HEK293 (cell line): ENCODE measurements at regions not wholly inside any gene's neighbourhood (a gene's known extent, or its start where the extent isn't known, plus 50 kb on each side); places are given as distances from the start of the nearest gene placed in this dataset.

Experiments used
- CTCF ChIA-PET: fragments of 350-600 bp; formaldehyde crosslinking; extraction: SDS; loops from one replicate; lab custom pipeline; 2021; ENCODE audit warnings: antibody characterized with exemption; lab: Yijun Ruan, JAX
- POLR2A ChIA-PET: fragments of 300-600 bp; formaldehyde crosslinking; extraction: SDS; loops from one replicate; lab custom pipeline; 2020; ENCODE audit warnings: antibody characterized with exemption, inconsistent platforms; lab: Yijun Ruan, JAX
- H3K27ac ChIP-seq: fragments of 200-500 bp; sonication (Bioruptor generic); 2 replicates; pipeline ENCODE4 v1.5.1; 2014; ENCODE audit warnings: low read depth, low read length, control low read depth, inconsistent platforms; ENCODE audit errors: extremely low read depth
- H3K36me3 ChIP-seq, 2 experiments: fragments of 200-500 bp in 1 of 2; sonication (Bioruptor generic) in 1 of 2; 1 replicate in 1 of 2; 2 replicates in 1 of 2; pipeline ENCODE4 v1.5.1; 2014 to 2017; ENCODE audit warnings: inconsistent platforms in 2 of 2, low read length in 2 of 2; ENCODE audit not compliant: control insufficient read depth in 2 of 2, insufficient read depth in 1 of 2
- H3K4me1 ChIP-seq: fragments of 200-500 bp; sonication (Bioruptor generic); 2 replicates; pipeline ENCODE4 v1.5.1; 2014; ENCODE audit warnings: mild to moderate bottlenecking, low read length, inconsistent platforms; ENCODE audit not compliant: control insufficient read depth, insufficient read depth
- H3K4me3 ChIP-seq: 2 replicates; pipeline ENCODE4 v1.5.1; 2011; ENCODE audit warnings: low read depth, mild to moderate bottlenecking, control low read depth, low read length, moderate library complexity
- H3K9me3 ChIP-seq: fragments of 200-500 bp; sonication (Bioruptor generic); 2 replicates; pipeline ENCODE4 v1.5.1; 2014; ENCODE audit warnings: low read depth, low read length, inconsistent platforms; ENCODE audit not compliant: control insufficient read depth, insufficient read depth
- MYNN ChIP-seq: fragments of 450-650 bp; formaldehyde crosslinking; IDR thresholded peaks from 2 replicates; pipeline ENCODE4 v1.5.1; 2016; ENCODE audit warnings: missing biosample characterization, missing genetic modification characterization, borderline replicate concordance
- REPIN1 ChIP-seq: fragments of 450-650 bp; formaldehyde crosslinking; IDR thresholded peaks from 2 replicates; pipeline ENCODE4 v1.5.1; 2017; ENCODE audit warnings: missing biosample characterization, missing genetic modification characterization, low read depth
- SCRT1 ChIP-seq: fragments of 450-650 bp; formaldehyde crosslinking; IDR thresholded peaks from 2 replicates; pipeline ENCODE4 v1.5.1; 2016; ENCODE audit warnings: missing biosample characterization, missing genetic modification characterization, borderline replicate concordance
- SP7 ChIP-seq: fragments of 450-650 bp; formaldehyde crosslinking; IDR thresholded peaks from 2 replicates; pipeline ENCODE4 v1.5.1; 2016; ENCODE audit warnings: missing biosample characterization, missing genetic modification characterization
- ZBTB1 ChIP-seq: fragments of 450-650 bp; formaldehyde crosslinking; IDR thresholded peaks from 2 replicates; pipeline ENCODE4 v1.5.1; 2016; ENCODE audit warnings: missing biosample characterization, missing genetic modification characterization
- ZNF324 ChIP-seq: fragments of 450-650 bp; formaldehyde crosslinking; IDR thresholded peaks from 2 replicates; pipeline ENCODE4 v1.5.1; 2016; ENCODE audit warnings: missing biosample characterization, missing genetic modification characterization
- ZNF394 ChIP-seq: fragments of 450-650 bp; formaldehyde crosslinking; IDR thresholded peaks from 2 replicates; pipeline ENCODE4 v1.5.1; 2016; ENCODE audit warnings: missing biosample characterization, missing genetic modification characterization, mild to moderate bottlenecking, moderate library complexity, borderline replicate concordance
- ZNF544 ChIP-seq: fragments of 450-650 bp; formaldehyde crosslinking; IDR thresholded peaks from 2 replicates; pipeline ENCODE4 v1.5.0; 2017; ENCODE audit warnings: missing biosample characterization, missing genetic modification characterization
- ZNF560 ChIP-seq: fragments of 450-650 bp; formaldehyde crosslinking; IDR thresholded peaks from 2 replicates; pipeline ENCODE4 v1.5.1; 2017; ENCODE audit warnings: missing biosample characterization, missing genetic modification characterization, borderline replicate concordance
- ZNF701 ChIP-seq: fragments of 450-650 bp; formaldehyde crosslinking; IDR thresholded peaks from 2 replicates; pipeline ENCODE4 v1.5.1; 2016; ENCODE audit warnings: missing biosample characterization, missing genetic modification characterization
- ZNF830 ChIP-seq: fragments of 450-650 bp; IDR thresholded peaks from 2 replicates; pipeline ENCODE4 v1.5.0; 2018; ENCODE audit warnings: missing biosample characterization, missing genetic modification characterization, low read depth, mild to moderate bottlenecking, moderate library complexity
- ZSCAN23 ChIP-seq: fragments of 450-650 bp; formaldehyde crosslinking; IDR thresholded peaks from 2 replicates; pipeline ENCODE4 v1.5.1; 2016; ENCODE audit warnings: missing biosample characterization, missing genetic modification characterization
- TF ChIP-seq, protein P1 (sequence below): fragments of 450-650 bp; formaldehyde crosslinking; IDR thresholded peaks from 2 replicates; pipeline ENCODE4 v1.5.1; 2016; ENCODE audit warnings: missing biosample characterization, missing genetic modification characterization, borderline replicate concordance
- TF ChIP-seq, protein P2 (sequence below): fragments of 450-650 bp; formaldehyde crosslinking; IDR thresholded peaks from 2 replicates; pipeline ENCODE4 v1.5.1; 2016; ENCODE audit warnings: missing biosample characterization, missing genetic modification characterization
- TF ChIP-seq, protein P3 (sequence below): fragments of 450-650 bp; formaldehyde crosslinking; IDR thresholded peaks from 2 replicates; pipeline ENCODE4 v1.5.1; 2016; ENCODE audit warnings: missing biosample characterization, missing genetic modification characterization

DNA sequence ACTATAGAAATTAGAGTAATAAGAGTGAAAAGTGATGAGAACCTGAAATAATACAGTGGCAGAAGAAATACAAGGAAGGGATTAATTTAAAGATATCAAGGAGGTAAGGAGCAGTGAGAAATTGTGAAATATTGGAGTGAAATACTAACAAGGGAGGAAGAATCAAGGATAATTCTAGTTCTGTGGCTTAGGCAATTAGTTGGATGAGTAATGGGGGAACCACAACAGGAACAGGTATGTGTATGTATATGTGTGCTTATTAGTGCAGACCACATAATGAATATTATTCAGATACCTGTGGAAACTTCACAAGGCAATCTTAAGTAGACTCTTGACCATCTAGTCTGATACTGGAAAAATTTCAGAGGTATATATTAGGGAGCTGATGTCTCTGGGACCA lies 143.3 kb downstream of the TINAG start (continued):
- TF ChIP-seq, protein P1, sequence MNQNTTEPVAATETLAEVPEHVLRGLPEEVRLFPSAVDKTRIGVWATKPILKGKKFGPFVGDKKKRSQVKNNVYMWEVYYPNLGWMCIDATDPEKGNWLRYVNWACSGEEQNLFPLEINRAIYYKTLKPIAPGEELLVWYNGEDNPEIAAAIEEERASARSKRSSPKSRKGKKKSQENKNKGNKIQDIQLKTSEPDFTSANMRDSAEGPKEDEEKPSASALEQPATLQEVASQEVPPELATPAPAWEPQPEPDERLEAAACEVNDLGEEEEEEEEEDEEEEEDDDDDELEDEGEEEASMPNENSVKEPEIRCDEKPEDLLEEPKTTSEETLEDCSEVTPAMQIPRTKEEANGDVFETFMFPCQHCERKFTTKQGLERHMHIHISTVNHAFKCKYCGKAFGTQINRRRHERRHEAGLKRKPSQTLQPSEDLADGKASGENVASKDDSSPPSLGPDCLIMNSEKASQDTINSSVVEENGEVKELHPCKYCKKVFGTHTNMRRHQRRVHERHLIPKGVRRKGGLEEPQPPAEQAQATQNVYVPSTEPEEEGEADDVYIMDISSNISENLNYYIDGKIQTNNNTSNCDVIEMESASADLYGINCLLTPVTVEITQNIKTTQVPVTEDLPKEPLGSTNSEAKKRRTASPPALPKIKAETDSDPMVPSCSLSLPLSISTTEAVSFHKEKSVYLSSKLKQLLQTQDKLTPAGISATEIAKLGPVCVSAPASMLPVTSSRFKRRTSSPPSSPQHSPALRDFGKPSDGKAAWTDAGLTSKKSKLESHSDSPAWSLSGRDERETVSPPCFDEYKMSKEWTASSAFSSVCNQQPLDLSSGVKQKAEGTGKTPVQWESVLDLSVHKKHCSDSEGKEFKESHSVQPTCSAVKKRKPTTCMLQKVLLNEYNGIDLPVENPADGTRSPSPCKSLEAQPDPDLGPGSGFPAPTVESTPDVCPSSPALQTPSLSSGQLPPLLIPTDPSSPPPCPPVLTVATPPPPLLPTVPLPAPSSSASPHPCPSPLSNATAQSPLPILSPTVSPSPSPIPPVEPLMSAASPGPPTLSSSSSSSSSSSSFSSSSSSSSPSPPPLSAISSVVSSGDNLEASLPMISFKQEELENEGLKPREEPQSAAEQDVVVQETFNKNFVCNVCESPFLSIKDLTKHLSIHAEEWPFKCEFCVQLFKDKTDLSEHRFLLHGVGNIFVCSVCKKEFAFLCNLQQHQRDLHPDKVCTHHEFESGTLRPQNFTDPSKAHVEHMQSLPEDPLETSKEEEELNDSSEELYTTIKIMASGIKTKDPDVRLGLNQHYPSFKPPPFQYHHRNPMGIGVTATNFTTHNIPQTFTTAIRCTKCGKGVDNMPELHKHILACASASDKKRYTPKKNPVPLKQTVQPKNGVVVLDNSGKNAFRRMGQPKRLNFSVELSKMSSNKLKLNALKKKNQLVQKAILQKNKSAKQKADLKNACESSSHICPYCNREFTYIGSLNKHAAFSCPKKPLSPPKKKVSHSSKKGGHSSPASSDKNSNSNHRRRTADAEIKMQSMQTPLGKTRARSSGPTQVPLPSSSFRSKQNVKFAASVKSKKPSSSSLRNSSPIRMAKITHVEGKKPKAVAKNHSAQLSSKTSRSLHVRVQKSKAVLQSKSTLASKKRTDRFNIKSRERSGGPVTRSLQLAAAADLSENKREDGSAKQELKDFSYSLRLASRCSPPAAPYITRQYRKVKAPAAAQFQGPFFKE (tag by site-specific recombination) = no peak
- TF ChIP-seq ZNF830 (tag by site-specific recombination) (no peak), SP7 (no peak), ZNF701 (tag by site-specific recombination) (no peak)
- TF ChIP-seq, protein P2, sequence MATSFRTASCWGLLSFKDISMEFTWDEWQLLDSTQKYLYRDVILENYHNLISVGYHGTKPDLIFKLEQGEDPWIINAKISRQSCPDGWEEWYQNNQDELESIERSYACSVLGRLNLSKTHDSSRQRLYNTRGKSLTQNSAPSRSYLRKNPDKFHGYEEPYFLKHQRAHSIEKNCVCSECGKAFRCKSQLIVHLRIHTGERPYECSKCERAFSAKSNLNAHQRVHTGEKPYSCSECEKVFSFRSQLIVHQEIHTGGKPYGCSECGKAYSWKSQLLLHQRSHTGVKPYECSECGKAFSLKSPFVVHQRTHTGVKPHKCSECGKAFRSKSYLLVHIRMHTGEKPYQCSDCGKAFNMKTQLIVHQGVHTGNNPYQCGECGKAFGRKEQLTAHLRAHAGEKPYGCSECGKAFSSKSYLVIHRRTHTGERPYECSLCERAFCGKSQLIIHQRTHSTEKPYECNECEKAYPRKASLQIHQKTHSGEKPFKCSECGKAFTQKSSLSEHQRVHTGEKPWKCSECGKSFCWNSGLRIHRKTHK (tag by site-specific recombination) = no peak

DNA sequence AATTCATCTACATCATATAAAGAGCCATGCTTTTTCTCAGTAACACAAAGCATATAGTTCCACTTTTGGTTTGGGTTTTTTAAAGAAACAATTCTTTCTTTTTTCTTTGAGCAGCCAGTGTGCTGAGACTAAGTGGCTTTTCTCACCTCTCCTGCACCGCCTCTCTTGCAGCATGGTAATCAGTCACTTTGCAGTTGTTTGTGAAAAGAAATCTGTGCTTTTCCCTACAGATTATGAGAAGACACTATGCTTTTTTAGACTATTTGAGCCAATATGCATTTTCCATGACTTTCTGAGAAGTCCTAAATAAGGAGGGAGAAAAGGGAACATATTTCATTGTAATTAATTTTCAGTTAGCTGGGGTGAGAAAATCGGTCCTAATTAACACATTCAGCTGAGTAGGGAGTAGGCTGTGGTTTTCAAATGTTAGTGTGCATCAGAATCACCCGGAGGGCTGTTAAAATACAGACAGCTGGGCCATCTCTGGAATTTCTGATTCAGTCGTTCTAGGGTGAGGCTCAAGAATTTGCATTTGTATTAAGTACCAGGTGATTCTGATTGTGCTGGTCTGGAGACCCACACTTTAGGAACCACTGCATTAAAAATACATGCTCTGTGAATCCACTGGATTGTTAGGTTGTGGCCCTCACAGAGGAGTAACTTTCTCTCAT lies 155.2 kb downstream of the TINAG start:
- ChIA-PET CTCF (no interaction called here), POLR2A (no interaction called here)
- TF ChIP-seq ZSCAN23 (tag by site-specific recombination) = no peak
- TF ChIP-seq ZNF324 (tag by site-specific recombination) = no peak
- TF ChIP-seq MYNN = no peak
- no peak for TF ChIP-seq ZBTB1
- no peak for TF ChIP-seq ZNF560 (tag by site-specific recombination)
- no peak for TF ChIP-seq SCRT1 (tag by site-specific recombination)
- no peak for TF ChIP-seq REPIN1 (tag by site-specific recombination)
- TF ChIP-seq ZNF394 (tag by site-specific recombination) = no peak
- TF ChIP-seq, protein P3, sequence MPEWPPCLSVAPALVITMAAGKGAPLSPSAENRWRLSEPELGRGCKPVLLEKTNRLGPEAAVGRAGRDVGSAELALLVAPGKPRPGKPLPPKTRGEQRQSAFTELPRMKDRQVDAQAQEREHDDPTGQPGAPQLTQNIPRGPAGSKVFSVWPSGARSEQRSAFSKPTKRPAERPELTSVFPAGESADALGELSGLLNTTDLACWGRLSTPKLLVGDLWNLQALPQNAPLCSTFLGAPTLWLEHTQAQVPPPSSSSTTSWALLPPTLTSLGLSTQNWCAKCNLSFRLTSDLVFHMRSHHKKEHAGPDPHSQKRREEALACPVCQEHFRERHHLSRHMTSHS = no peak
- no peak for TF ChIP-seq ZNF544 (tag by site-specific recombination)
- H3K9me3 ChIP-seq = no peaks in the 10 kb centered on the region
- H3K4me1 ChIP-seq = no peaks in the 10 kb centered on the region
- no peaks in the 10 kb centered on the region for H3K36me3 ChIP-seq
- no peak overlapping the region for H3K27ac ChIP-seq
- H3K4me3 ChIP-seq = no peak overlapping the region
